Activated naive CD8-positive, alpha-beta T cell (primary cell): ENCODE measurements at regions not wholly inside any gene's neighbourhood (a gene's known extent, or its start where the extent isn't known, plus 50 kb on each side); places are given as distances from the start of the nearest gene placed in this dataset.
A peak's percentile ranks its signal among the peaks of the same experiment; 100 is the strongest.

Experiments used
- H3K27ac Mint-ChIP-seq: one replicate; pipeline ENCODE4 v1.8.0; 2021; ENCODE audit warnings: mixed read lengths
- H3K27me3 Mint-ChIP-seq: one replicate; pipeline ENCODE4 v1.8.0; 2021; ENCODE audit warnings: mixed read lengths
- H3K36me3 Mint-ChIP-seq: one replicate; pipeline ENCODE4 v1.8.0; 2021; ENCODE audit warnings: mixed read lengths
- H3K4me1 Mint-ChIP-seq: one replicate; pipeline ENCODE4 v1.8.0; 2021; ENCODE audit warnings: low read depth, mixed read lengths
- H3K4me3 Mint-ChIP-seq: one replicate; pipeline ENCODE4 v1.8.0; 2021; ENCODE audit warnings: mild to moderate bottlenecking, mixed read lengths
- H3K9me3 Mint-ChIP-seq: one replicate; pipeline ENCODE4 v1.8.0; 2021; ENCODE audit warnings: low read depth, mixed read lengths

DNA sequence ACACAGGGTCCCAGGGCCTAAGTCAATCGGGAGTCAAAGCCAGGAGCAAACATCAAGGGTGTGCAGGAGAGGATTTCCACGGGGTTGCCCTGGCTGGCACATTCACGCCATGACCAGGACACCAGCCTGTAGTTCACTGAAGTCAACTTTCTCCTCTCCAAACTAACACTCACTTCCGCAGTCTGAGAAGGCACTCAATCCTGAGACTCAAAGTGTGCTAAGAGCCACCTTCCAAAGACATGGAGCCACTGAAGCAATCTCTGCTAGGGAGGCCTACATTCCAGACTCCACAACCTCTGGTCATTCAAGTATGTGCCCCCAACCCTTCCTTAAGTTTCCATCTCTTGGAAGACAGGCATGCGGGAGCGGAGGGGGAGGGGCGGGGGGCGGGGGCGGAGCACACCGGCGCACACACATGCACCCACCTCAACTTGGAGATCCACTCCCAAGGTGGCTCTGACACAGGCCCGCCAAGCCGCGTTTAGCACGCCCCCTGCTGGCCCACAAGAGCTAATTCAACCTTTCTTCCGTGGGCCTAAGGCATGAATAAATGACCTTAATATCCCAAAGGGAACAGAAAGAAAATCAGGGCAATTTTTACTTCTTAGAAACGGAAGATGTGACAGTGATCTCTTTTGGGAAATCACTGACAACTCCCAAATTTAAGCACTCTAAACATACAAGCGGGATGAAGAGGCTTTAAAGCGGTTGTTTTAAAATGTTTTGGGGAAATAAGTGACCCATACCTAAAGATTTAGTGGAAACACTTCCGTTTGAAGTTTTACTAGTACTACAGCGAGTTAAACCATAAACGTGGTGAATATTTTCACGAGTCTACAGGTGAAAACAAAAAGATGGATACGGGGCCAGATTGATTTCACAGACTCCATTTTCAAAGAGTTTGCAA is 162.5 kb upstream of the CHRNA7 start:
- H3K9me3 Mint-ChIP-seq = no peaks in the 10 kb centered on the region
- H3K27me3 Mint-ChIP-seq = peaks cover 6% of the 10 kb centered on the region
- peak overlapping the region; percentile 59 for H3K4me3 Mint-ChIP-seq
- H3K27ac Mint-ChIP-seq = no peak overlapping the region
- H3K4me1 Mint-ChIP-seq = peaks cover 16% of the 10 kb centered on the region
- H3K36me3 Mint-ChIP-seq = no peaks in the 10 kb centered on the region

DNA sequence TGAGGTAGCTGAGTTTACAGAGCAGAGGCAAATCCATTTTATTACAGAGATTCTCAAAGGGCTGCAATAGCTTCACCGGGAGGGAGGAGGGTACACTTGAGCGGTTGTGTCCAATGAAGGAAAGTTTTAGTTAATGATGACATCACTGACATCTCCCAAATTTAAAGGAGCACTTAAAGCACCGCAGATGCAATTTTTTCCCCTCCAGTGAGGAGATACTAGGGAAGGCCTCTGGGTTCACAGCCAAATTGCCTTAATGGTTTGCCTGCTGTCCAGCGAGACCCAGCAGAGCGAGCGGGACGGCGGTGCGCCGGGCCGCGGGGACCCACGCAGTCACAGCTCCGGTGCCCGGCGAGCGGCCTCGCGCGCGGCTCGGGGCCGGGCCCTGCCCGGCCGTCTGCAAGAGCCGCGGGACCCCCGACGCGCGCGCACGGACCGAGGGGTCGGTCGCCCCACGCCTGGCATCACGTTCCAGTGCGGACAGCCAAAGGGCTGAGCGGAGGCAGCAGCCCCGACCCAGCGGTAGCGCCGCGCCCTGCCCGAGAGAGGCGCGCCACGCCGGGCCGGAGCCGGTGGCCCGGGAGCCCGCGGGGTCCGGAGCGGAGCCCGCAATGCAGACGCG is 160.5 kb upstream of the CHRNA7 start:
- Mint-ChIP-seq H3K4me3 (peak overlapping the region; percentile 84), H3K4me1 (peaks cover 16% of the 10 kb centered on the region), H3K36me3 (no peaks in the 10 kb centered on the region), H3K9me3 (no peaks in the 10 kb centered on the region), H3K27ac (no peak overlapping the region), H3K27me3 (peaks cover 4% of the 10 kb centered on the region)

DNA sequence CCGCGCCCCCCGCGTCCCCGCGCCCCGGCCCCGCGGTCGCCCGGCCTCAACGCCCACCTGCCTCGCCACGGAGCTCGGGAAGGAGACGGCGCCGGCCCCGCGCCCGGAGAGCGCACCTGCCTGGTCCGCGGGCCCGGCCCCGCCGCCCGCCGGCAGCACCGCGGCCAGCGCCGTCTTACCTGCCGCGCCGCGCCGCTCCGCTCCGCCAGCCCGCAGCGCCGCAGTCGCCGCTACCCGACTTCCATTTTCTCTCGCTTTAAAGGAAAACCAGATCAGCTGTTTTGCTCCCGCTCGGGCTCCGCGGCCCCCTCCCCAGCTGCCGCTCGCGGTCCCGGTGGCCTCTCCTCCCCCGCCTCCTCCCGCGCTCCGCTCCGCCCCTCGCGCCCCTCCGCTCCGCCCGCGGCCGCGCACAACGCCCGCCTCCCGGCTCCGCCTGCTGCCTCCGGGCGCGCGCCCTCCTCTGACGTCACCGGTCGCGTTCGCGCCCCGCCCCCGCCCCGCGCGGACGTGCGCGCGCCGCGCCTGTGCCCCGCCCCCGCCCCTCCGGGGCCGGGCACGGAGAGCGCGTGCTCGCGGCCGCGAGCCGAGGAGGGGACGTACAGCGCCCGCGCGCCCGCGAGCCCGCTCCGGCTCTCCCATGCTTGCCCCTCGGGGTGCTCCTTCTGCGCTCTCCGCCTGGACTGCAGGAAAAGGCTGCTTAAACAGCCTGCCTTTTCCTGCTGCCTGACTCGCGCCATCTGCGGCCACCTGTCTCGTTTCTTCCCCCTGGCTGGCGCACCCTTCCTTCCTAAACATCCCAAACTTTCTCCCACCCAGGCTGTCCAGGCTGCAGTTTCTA is 159.8 kb upstream of the CHRNA7 start, which contains the start of gene OTUD7A:
OTUD7A (minus strand) TSS at position 346 of the 838 bp plus-strand sequence.
- Mint-ChIP-seq H3K9me3 (peaks cover 1% of the 10 kb centered on the region), H3K27me3 (peaks cover 4% of the 10 kb centered on the region)

DNA sequence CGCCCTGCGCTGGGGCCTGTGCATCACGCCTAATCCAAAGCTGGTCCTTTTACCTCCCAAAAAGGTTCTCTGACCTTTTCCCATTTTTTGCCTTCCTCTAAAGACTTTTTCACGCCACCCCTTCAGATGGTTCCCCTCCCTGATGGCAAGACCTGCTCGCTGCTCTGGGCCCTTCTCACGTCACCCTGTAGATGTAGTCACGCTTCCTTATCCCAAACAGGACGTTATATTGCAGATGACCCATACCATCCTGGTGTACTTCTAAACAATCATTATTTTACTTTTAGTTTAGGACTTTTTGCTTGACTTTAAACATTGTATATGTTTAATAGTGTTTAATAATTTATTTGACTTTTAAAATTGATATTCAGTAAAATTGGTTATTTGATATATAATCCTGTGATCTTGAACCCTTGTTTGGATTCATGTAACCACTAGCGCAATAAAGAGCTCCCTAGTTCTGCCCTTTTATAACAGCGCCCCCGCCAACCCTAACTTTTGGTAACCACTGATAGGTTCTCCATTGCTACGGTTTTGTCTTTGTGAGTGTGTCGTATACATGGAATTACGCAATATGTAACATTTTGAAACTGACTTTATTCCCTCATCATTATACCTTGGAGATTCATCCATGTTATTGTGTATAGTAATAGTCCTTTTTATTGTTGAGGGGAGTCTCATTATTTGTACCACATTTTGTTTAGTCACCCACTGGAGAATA is 159.0 kb upstream of the CHRNA7 start:
- Mint-ChIP-seq H3K27ac (peak overlapping the region; percentile 82), H3K4me1 (peaks cover 16% of the 10 kb centered on the region), H3K9me3 (peaks cover 4% of the 10 kb centered on the region), H3K4me3 (peak overlapping the region; percentile 92), H3K36me3 (no peaks in the 10 kb centered on the region), H3K27me3 (peaks cover 4% of the 10 kb centered on the region)

More for the DNA sequence above, 159.8 kb upstream of the CHRNA7 start, which contains the start of gene OTUD7A:
- peak within 1 kb of the TSS; percentile 82 for H3K27ac Mint-ChIP-seq
- peaks cover 16% of the 10 kb centered on the region for H3K4me1 Mint-ChIP-seq
- H3K36me3 Mint-ChIP-seq = no peaks in the 10 kb centered on the region
- H3K4me3 Mint-ChIP-seq = peak within 1 kb of the TSS; percentile 92

DNA sequence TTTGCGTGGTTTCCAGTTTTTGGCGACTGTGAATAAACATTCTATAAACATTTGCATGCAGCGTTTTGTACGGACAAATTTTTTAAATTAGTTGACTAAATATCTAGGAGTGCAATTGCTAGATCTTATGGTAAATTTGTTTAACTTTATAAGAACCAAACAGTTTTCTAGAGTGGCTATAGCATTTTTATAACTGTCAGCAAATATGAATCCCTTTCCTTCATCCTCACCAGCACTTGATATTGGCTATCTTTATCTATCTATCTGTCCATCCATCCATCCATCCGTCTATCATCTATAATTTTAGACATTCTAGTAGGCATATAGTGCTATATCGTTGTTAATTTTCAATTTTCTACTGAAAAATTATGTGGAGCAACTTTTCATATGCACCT is 158.4 kb upstream of the CHRNA7 start:
- no peaks in the 10 kb centered on the region for H3K36me3 Mint-ChIP-seq
- peaks cover 16% of the 10 kb centered on the region for H3K4me1 Mint-ChIP-seq
- peaks cover 4% of the 10 kb centered on the region for H3K9me3 Mint-ChIP-seq
- H3K27ac Mint-ChIP-seq = no peak overlapping the region
- peak overlapping the region; percentile 92 for H3K4me3 Mint-ChIP-seq
- peaks cover 5% of the 10 kb centered on the region for H3K27me3 Mint-ChIP-seq

DNA sequence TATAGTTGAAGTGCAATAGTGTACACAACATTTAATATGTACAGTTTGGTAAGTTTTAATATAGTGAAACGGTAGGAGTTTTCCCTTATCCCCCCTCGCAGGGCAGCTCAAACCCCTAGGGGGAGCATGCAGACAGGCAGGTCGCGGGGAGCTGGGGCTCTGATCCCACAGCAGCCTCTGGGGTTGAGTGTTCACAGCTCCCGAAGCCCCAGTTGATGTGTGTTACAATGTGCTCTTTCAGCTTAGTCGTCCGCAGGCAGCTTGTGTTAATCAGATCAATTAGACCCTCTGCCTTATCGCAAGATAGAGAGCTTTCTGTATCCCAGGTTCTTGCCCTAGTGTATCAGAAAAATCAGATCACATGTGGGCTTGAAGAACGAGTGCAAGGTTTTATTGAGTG is 143.1 kb upstream of the CHRNA7 start:
- Mint-ChIP-seq H3K4me1 (no peaks in the 10 kb centered on the region), H3K36me3 (no peaks in the 10 kb centered on the region), H3K9me3 (peaks cover 5% of the 10 kb centered on the region), H3K27me3 (peaks cover 33% of the 10 kb centered on the region), H3K4me3 (peak overlapping the region; percentile 17), H3K27ac (no peak overlapping the region)

DNA sequence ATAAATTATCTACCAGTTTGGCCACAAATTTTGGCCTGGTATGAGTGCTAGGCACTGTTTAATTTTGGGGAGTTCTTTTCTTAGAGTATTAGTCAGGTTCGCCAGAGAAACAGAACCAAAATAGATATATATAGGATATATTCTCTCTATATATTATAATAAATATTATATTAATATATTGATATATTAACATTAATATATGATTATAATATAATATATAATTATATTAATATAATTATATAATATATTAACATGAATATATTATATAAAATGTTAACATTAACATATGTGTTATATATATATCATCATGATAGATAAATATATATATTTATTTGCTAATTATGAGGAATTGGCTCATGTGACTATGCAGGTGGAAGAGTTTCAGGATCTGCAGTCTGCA is 137.8 kb upstream of the CHRNA7 start:
- Mint-ChIP-seq H3K4me3 (no peak overlapping the region), H3K27ac (no peak overlapping the region), H3K36me3 (no peaks in the 10 kb centered on the region), H3K4me1 (no peaks in the 10 kb centered on the region), H3K9me3 (peaks cover 2% of the 10 kb centered on the region), H3K27me3 (peaks cover 31% of the 10 kb centered on the region)

DNA sequence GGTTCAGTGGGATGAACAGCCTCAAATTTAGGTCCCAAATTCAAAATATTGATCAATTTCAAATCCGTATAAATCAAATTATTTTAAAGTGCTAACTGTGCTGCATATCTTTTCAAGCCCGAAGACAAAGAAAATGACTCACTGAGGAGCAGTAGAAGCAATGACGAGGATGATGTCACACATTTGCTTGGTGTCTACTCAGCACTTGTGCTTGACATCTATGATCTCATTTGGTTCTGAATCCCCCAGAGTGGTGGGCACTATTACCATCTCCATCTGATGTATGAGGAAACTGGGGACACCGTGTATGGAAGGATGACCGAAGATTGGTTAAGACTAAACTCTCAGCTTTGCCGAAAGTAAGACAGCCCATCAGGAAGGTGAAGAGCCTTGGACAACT is 136.5 kb upstream of the CHRNA7 start:
- H3K36me3 Mint-ChIP-seq = no peaks in the 10 kb centered on the region
- no peak overlapping the region for H3K4me3 Mint-ChIP-seq
- peaks cover 24% of the 10 kb centered on the region for H3K27me3 Mint-ChIP-seq
- H3K27ac Mint-ChIP-seq = no peak overlapping the region
- H3K4me1 Mint-ChIP-seq = no peaks in the 10 kb centered on the region
- peaks cover 6% of the 10 kb centered on the region for H3K9me3 Mint-ChIP-seq

DNA sequence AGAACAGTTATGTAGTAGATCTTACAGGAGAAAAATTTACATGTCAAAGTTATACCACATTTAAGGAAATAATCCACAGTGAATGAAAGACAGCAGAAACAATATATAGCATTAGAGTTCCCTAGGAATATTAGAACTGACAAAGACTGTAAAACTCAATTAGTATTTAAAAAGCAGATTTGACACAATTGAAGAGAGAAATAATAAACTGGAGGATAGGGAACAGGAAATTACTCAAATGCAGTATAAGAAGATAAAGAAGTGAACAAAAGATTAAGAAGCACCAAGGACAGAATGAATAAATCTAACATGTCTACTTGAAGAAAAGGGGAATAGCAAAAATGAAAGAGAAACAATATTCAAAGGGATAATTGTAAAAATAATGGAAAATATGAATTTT is 132.6 kb upstream of the CHRNA7 start:
- Mint-ChIP-seq H3K27ac (no peak overlapping the region), H3K27me3 (peaks cover 8% of the 10 kb centered on the region), H3K36me3 (peaks cover 3% of the 10 kb centered on the region), H3K9me3 (peaks cover 6% of the 10 kb centered on the region), H3K4me3 (no peak overlapping the region), H3K4me1 (no peaks in the 10 kb centered on the region)

DNA sequence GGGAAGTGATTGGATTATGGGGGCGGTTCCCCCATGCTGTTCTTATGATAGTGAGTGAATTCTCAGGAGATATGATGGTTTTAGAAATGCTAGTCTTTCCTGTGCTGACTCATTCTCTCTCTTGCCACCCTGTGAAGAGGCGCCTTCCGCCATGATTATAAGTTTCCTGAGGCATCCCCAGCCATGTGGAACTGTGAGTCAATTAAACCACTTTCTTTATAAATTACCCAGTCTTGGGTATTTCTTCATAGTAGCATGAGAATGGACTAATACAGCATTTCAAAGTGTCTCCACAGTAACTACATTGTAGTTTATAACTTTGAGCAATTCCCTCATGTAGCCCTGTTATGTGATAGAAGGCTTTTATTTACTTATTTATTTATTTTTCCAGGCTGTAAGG is 128.8 kb upstream of the CHRNA7 start:
- Mint-ChIP-seq H3K9me3 (peaks cover 6% of the 10 kb centered on the region), H3K27me3 (peaks cover 2% of the 10 kb centered on the region), H3K4me3 (no peak overlapping the region), H3K4me1 (no peaks in the 10 kb centered on the region), H3K36me3 (peaks cover 3% of the 10 kb centered on the region), H3K27ac (no peak overlapping the region)

DNA sequence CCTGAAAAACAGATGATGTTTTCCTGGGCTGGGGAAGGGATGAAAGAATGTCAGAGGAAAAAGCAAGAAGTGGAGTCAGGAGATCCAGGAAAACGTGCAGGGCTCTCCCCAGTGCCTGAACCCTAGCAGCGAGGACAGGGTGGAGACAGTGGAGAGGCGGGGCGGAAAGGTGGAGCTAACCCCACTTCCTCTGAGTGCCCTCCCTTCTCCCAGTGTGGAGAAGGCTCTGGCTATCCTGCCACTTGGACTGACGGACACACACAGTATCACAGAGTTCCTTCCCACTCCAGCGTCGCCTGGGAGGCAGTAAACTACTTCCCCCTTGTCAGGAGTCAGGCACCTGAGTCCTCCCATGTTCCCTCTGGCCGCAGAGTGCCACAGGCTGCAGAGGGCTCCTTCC is 125.3 kb upstream of the CHRNA7 start:
- H3K4me3 Mint-ChIP-seq = no peak overlapping the region
- peaks cover 3% of the 10 kb centered on the region for H3K36me3 Mint-ChIP-seq
- no peaks in the 10 kb centered on the region for H3K4me1 Mint-ChIP-seq
- peaks cover 2% of the 10 kb centered on the region for H3K27me3 Mint-ChIP-seq
- H3K27ac Mint-ChIP-seq = no peak overlapping the region
- no peaks in the 10 kb centered on the region for H3K9me3 Mint-ChIP-seq

DNA sequence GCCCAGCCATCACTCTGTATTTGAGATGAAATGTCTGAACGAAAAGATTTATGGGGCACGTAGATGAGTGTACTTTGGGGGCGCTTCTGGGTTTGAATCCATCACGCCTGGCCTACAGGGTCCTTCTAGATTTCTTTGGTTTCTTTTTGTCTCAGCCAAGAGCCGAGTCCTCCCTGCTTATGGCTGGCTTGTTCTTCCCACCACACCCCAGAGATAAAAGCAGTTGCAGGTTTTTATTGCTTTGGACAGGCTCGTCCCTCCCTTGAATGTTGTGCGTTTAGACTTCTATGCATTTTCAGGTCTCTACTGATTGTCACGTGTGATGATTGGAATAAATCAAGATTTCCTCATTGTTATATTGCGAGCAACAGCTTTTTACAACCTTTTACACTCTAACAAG is 104.8 kb upstream of the CHRNA7 start:
- no peaks in the 10 kb centered on the region for H3K4me1 Mint-ChIP-seq
- H3K27me3 Mint-ChIP-seq = peaks cover 16% of the 10 kb centered on the region
- no peak overlapping the region for H3K27ac Mint-ChIP-seq
- no peak overlapping the region for H3K4me3 Mint-ChIP-seq
- H3K36me3 Mint-ChIP-seq = no peaks in the 10 kb centered on the region
- H3K9me3 Mint-ChIP-seq = peaks cover 4% of the 10 kb centered on the region

DNA sequence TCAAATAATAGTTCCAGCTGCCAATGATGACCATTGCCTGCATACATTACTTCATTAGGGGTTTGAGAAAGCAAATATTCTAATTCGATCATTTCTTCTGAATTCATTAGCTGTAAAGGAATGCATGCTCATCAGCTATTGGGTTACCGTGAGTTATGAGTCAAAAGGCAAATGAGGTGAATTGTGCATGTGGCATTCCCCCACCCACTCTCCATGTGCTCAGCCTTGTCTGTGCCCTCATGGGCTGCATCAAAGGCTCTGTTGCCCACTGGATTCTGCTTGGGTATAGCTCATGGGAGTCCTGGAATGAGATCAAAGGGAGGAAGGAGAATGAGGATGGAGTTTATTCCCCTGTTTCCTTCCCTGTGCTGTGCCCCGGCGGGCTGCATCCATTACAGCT is 99.3 kb upstream of the CHRNA7 start:
- Mint-ChIP-seq H3K27ac (no peak overlapping the region), H3K4me3 (no peak overlapping the region), H3K36me3 (no peaks in the 10 kb centered on the region), H3K4me1 (peaks cover 7% of the 10 kb centered on the region), H3K27me3 (peaks cover 7% of the 10 kb centered on the region), H3K9me3 (no peaks in the 10 kb centered on the region)

DNA sequence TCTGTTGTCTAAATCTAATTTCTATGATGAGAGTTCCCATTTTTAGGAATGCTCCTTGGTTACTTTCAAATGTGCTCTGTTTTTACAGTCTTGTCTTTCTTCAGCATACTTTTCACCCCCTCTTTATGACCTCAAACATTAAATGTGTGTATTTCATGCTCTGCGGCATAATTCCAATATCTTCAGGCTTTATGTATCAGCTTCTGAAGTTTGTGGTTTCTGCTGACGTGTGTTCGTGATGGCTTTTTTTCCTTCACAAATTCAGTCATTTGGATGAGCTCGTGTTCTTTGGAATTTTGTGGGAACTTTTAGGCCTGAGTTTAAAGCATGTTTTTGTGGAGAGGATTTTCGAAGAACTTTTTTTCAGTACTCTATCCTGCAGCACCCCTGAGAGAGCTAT is 97.7 kb upstream of the CHRNA7 start:
- H3K27me3 Mint-ChIP-seq = peaks cover 11% of the 10 kb centered on the region
- no peaks in the 10 kb centered on the region for H3K36me3 Mint-ChIP-seq
- H3K4me1 Mint-ChIP-seq = peaks cover 7% of the 10 kb centered on the region
- H3K27ac Mint-ChIP-seq = no peak overlapping the region
- H3K4me3 Mint-ChIP-seq = no peak overlapping the region
- H3K9me3 Mint-ChIP-seq = no peaks in the 10 kb centered on the region
